Liver (tissue), 2 donors: ENCODE measurements at regions not wholly inside any gene's neighbourhood (a gene's known extent, or its start where the extent isn't known, plus 50 kb on each side); places are given as distances from the start of the nearest gene placed in this dataset.

Experiments
- CTCF ChIP-seq: fragments of 150-350 bp; IDR thresholded peaks from 2 replicates; pipeline ENCODE4 v1.5.1; 2017; ENCODE audit warnings: improper control_type of control experiment, low read depth, low read length; ENCODE audit not compliant: missing input control
- MAX ChIP-seq: IDR thresholded peaks from 2 replicates; pipeline ENCODE4 v1.6.1; 2016; ENCODE audit warnings: antibody characterized with exemption
- YY1 ChIP-seq: IDR thresholded peaks from 2 replicates; pipeline ENCODE4 v1.6.1; 2016; ENCODE audit warnings: antibody characterized with exemption, mild to moderate bottlenecking
- donor health status: healthy.

- TF ChIP-seq MAX (no peak), CTCF (no peak), YY1 (no peak)
Measured at GRCh38 chr11:25415793-25416192, 916.1 kb upstream of the ANO3 start.
